ENCODE measurements at regions not wholly inside any gene's neighbourhood (a gene's known extent, or its start where the extent isn't known, plus 50 kb on each side); places are given as distances from the start of the nearest gene placed in this dataset.

DNA sequence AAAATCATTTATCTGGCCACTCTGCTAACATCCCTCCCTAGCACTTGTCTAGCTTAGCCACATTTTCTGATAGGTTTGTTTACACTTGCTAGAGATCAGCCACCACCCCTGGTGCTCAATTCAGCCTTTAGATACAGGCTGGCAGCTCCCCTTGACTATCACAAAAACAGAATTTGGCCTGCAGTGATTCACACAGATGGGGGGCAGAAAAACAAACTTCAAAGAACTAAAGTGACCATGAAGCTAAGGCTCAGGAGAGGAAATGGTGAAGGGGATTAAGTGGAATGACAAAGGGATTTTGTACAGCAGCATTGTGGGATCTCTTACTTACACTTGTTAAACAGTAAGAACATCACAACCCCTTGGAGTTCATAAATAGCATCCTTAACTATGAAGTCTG is 1718.0 kb upstream of the PCDH7 start:
- POLR2A ChIA-PET = no interaction called here
- DNase-seq (ENCODE audit: low read depth, low spot score) = no peak
- TF ChIP-seq, protein P1, sequence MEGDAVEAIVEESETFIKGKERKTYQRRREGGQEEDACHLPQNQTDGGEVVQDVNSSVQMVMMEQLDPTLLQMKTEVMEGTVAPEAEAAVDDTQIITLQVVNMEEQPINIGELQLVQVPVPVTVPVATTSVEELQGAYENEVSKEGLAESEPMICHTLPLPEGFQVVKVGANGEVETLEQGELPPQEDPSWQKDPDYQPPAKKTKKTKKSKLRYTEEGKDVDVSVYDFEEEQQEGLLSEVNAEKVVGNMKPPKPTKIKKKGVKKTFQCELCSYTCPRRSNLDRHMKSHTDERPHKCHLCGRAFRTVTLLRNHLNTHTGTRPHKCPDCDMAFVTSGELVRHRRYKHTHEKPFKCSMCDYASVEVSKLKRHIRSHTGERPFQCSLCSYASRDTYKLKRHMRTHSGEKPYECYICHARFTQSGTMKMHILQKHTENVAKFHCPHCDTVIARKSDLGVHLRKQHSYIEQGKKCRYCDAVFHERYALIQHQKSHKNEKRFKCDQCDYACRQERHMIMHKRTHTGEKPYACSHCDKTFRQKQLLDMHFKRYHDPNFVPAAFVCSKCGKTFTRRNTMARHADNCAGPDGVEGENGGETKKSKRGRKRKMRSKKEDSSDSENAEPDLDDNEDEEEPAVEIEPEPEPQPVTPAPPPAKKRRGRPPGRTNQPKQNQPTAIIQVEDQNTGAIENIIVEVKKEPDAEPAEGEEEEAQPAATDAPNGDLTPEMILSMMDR (IDR thresholded peaks at IDR 0.05; ENCODE audit: insufficient read depth, low read length, missing control alignments) = no peak
- H3K4me3 ChIP-seq (ENCODE audit: low read depth, low read length) = no peak overlapping the region
- CTCF ChIA-PET = no interaction called here

DNA sequence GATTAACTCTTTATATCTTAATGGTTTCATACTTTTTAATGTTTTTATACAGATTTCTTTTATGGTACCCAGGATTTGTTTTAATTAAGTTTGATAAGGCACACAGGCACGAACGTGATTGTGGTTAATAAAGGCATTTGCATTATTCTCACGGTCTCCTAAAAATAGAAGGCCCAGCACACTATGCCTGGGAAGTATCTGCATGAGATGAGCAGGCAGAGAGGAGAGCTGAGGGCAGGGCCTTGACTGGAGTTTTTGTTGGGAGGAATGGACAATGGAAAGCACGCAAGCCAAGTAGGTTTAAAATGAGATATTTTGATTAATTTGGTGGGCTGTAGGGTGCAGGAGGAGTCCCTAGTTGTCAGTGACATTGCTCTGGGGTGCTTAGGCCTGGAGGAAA is 1714.3 kb upstream of the PCDH7 start:
- no peak overlapping the region for H3K4me3 ChIP-seq (ENCODE audit: low read depth, low read length)
- POLR2A ChIA-PET = no interaction called here
- TF ChIP-seq, protein P1 (IDR thresholded peaks at IDR 0.05; ENCODE audit: insufficient read depth, low read length, missing control alignments) = no peak
- no peak for DNase-seq (ENCODE audit: low read depth, low spot score)
- CTCF ChIA-PET = no interaction called here

DNA sequence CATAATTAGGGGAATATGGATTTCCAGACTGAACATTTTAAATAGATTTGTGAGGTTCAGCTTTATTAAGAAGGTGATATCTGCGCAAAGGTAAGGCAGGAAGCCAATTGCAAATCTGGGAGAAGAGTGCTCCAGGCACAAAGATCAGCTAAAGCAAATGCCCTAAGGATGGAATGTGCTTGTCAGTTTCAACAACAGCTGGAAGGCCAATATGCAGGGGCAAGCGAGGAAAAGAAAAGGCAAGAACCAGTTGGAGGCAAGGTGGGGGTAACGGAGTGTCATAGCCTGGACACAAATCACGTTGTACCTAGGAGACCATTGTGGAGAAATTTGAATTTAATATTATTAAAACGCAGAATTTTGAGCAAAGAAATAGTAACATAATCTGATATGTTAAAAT is 1710.3 kb upstream of the PCDH7 start:
- CTCF ChIA-PET = no interaction called here
- no peak for DNase-seq (ENCODE audit: low read depth, low spot score)
- TF ChIP-seq, protein P1 (IDR thresholded peaks at IDR 0.05; ENCODE audit: insufficient read depth, low read length, missing control alignments) = no peak
- no peak overlapping the region for H3K4me3 ChIP-seq (ENCODE audit: low read depth, low read length)
- POLR2A ChIA-PET = no interaction called here

DNA sequence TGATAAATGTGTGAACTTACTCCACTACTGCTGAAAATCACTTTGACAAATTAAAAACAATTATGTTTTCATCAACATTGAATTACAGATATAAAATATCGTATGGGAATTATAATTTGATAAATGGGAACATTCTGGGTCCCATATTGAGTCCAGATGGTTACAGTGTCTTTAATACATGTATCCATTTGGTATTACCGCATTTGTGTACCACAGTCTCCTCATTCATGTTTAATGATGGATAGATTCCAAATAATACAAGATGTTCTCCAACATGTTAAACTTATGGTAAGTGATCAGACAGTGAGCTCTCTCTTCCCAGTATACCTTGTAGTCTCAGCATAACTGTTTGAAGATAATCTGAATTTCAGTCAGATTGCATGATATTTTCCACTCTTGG is 1706.8 kb upstream of the PCDH7 start:
- H3K4me3 ChIP-seq (ENCODE audit: low read depth, low read length) = no peak overlapping the region
- ChIA-PET CTCF (no interaction called here), POLR2A (no interaction called here)
- TF ChIP-seq, protein P1 (IDR thresholded peaks at IDR 0.05; ENCODE audit: insufficient read depth, low read length, missing control alignments) = no peak
- no peak for DNase-seq (ENCODE audit: low read depth, low spot score)

DNA sequence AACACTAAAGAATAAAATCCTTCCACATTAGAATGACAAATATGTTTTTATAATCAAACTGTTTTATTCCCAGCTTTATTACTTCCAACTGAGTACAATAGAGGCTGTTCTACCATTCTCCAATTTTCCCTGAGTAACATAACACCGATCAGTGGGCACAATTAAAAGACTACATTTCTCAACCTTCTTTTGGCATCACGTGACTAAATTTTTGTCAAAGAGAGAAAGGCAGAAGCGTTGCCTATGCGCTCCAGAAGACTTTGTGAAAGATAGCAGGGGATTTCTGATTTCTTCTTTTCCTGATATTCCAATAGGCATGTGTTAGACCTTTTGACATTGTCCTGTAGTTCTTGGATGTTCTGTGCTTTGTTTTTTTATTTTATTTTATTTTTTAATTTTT is 1705.6 kb upstream of the PCDH7 start:
- TF ChIP-seq, protein P1 (IDR thresholded peaks at IDR 0.05; ENCODE audit: insufficient read depth, low read length, missing control alignments) = no peak
- CTCF ChIA-PET = no interaction called here
- no peak overlapping the region for H3K4me3 ChIP-seq (ENCODE audit: low read depth, low read length)
- POLR2A ChIA-PET = no interaction called here
- DNase-seq (ENCODE audit: low read depth, low spot score) = no peak

DNA sequence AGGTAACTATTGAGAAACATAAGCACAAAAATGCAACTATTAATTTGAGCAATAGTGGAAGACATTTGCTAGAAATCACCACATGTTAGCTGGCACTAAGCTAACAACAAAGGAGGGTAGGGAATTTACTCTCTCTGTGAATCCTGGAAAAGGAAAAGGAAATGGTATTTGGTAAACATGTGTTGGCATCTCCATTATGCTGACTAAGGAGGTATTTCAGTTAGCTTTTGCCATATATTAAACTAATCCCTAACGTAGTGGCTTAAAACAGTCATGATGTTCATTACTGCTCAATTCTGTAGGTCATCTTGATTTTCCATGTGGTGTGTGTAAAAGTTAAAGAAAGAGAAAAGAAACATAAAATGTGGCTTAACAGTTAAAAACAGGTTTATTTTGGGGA is 1686.5 kb upstream of the PCDH7 start:
- CTCF ChIA-PET = no interaction called here
- no peak overlapping the region for H3K4me3 ChIP-seq (ENCODE audit: low read depth, low read length)
- POLR2A ChIA-PET = no interaction called here
- TF ChIP-seq, protein P1 (IDR thresholded peaks at IDR 0.05; ENCODE audit: insufficient read depth, low read length, missing control alignments) = no peak
- DNase-seq (ENCODE audit: low read depth, low spot score) = no peak
